ENCODE measurements at regions not wholly inside any gene's neighbourhood (a gene's known extent, or its start where the extent isn't known, plus 50 kb on each side); places are given as distances from the start of the nearest gene placed in this dataset.

- Mint-ChIP-seq H3K4me1 (ENCODE audit: low read depth) (peaks cover 10% of the 10 kb centered on the region), H3K36me3 (ENCODE audit: low read depth) (no peaks in the 10 kb centered on the region), H3K4me3 (no peak overlapping the region), H3K27ac (no peak overlapping the region), H3K27me3 (no peaks in the 10 kb centered on the region), H3K9me3 (no peaks in the 10 kb centered on the region)
Observed at GRCh38 chr9:129504404-129504803, 116.5 kb downstream of the C9orf50 start.

GRCh38 chr9:129501771-129502319 is 119.1 kb downstream of the C9orf50 start:
- Mint-ChIP-seq H3K27ac (no peak overlapping the region), H3K36me3 (ENCODE audit: low read depth) (no peaks in the 10 kb centered on the region), H3K4me1 (ENCODE audit: low read depth) (peaks cover 20% of the 10 kb centered on the region), H3K4me3 (no peak overlapping the region), H3K9me3 (no peaks in the 10 kb centered on the region), H3K27me3 (no peaks in the 10 kb centered on the region)

- H3K9me3 Mint-ChIP-seq: no peaks in the 10 kb centered on the region
- no peaks in the 10 kb centered on the region for H3K36me3 Mint-ChIP-seq (ENCODE audit: low read depth)
- peaks cover 28% of the 10 kb centered on the region for H3K4me1 Mint-ChIP-seq (ENCODE audit: low read depth)
- H3K27me3 Mint-ChIP-seq: no peaks in the 10 kb centered on the region
- H3K4me3 Mint-ChIP-seq: no peak overlapping the region
- no peak overlapping the region for H3K27ac Mint-ChIP-seq
Observed at GRCh38 chr9:129500863-129501770, 119.8 kb downstream of the C9orf50 start.

GRCh38 chr9:129500161-129500862 is 120.6 kb downstream of the C9orf50 start:
- no peaks in the 10 kb centered on the region for H3K27me3 Mint-ChIP-seq
- peaks cover 2% of the 10 kb centered on the region for H3K36me3 Mint-ChIP-seq (ENCODE audit: low read depth)
- no peak overlapping the region for H3K4me3 Mint-ChIP-seq
- peaks cover 36% of the 10 kb centered on the region for H3K4me1 Mint-ChIP-seq (ENCODE audit: low read depth)
- H3K9me3 Mint-ChIP-seq: no peaks in the 10 kb centered on the region
- H3K27ac Mint-ChIP-seq: no peak overlapping the region

GRCh38 chr9:129498451-129499384 is 122.2 kb downstream of the C9orf50 start:
- no peak overlapping the region for H3K27ac Mint-ChIP-seq
- H3K9me3 Mint-ChIP-seq: no peaks in the 10 kb centered on the region
- H3K4me3 Mint-ChIP-seq: no peak overlapping the region
- peaks cover 5% of the 10 kb centered on the region for H3K36me3 Mint-ChIP-seq (ENCODE audit: low read depth)
- H3K27me3 Mint-ChIP-seq: no peaks in the 10 kb centered on the region
- peaks cover 32% of the 10 kb centered on the region for H3K4me1 Mint-ChIP-seq (ENCODE audit: low read depth)

GRCh38 chr9:129497813-129498450 is 123.0 kb downstream of the C9orf50 start:
- H3K27ac Mint-ChIP-seq: peak overlapping the region; percentile 22
- no peaks in the 10 kb centered on the region for H3K9me3 Mint-ChIP-seq
- peak overlapping the region; percentile 44 for H3K4me3 Mint-ChIP-seq
- no peaks in the 10 kb centered on the region for H3K27me3 Mint-ChIP-seq
- H3K36me3 Mint-ChIP-seq (ENCODE audit: low read depth): peaks cover 12% of the 10 kb centered on the region
- H3K4me1 Mint-ChIP-seq (ENCODE audit: low read depth): peaks cover 35% of the 10 kb centered on the region

- H3K9me3 Mint-ChIP-seq: no peaks in the 10 kb centered on the region
Observed at GRCh38 chr9:129497005-129497812, 123.7 kb downstream of the C9orf50 start.

GRCh38 chr9:129496473-129497004 is 124.4 kb downstream of the C9orf50 start:
- H3K4me3 Mint-ChIP-seq: peak overlapping the region; percentile 72
- peaks cover 19% of the 10 kb centered on the region for H3K36me3 Mint-ChIP-seq (ENCODE audit: low read depth)
- no peaks in the 10 kb centered on the region for H3K9me3 Mint-ChIP-seq
- peak overlapping the region; percentile 91 for H3K27ac Mint-ChIP-seq
- H3K4me1 Mint-ChIP-seq (ENCODE audit: low read depth): peaks cover 42% of the 10 kb centered on the region
- no peaks in the 10 kb centered on the region for H3K27me3 Mint-ChIP-seq

More at GRCh38 chr9:129497005-129497812, 123.7 kb downstream of the C9orf50 start:
- peaks cover 14% of the 10 kb centered on the region for H3K36me3 Mint-ChIP-seq (ENCODE audit: low read depth)
- no peaks in the 10 kb centered on the region for H3K27me3 Mint-ChIP-seq
- H3K4me1 Mint-ChIP-seq (ENCODE audit: low read depth): peaks cover 37% of the 10 kb centered on the region
- H3K4me3 Mint-ChIP-seq: peak overlapping the region; percentile 72
- H3K27ac Mint-ChIP-seq: peak overlapping the region; percentile 91

GRCh38 chr9:129495620-129496472 is 125.1 kb downstream of the C9orf50 start:
- peak overlapping the region; percentile 61 for H3K27ac Mint-ChIP-seq
- no peaks in the 10 kb centered on the region for H3K27me3 Mint-ChIP-seq
- H3K9me3 Mint-ChIP-seq: no peaks in the 10 kb centered on the region
- peak overlapping the region; percentile 72 for H3K4me3 Mint-ChIP-seq
- H3K36me3 Mint-ChIP-seq (ENCODE audit: low read depth): peaks cover 23% of the 10 kb centered on the region
- peaks cover 48% of the 10 kb centered on the region for H3K4me1 Mint-ChIP-seq (ENCODE audit: low read depth)

- Mint-ChIP-seq H3K4me1 (ENCODE audit: low read depth) (peaks cover 57% of the 10 kb centered on the region), H3K9me3 (no peaks in the 10 kb centered on the region), H3K4me3 (no peak overlapping the region), H3K36me3 (ENCODE audit: low read depth) (peaks cover 32% of the 10 kb centered on the region), H3K27ac (no peak overlapping the region), H3K27me3 (no peaks in the 10 kb centered on the region)
Observed at GRCh38 chr9:129494113-129494789, 126.7 kb downstream of the C9orf50 start.

GRCh38 chr9:129493706-129494047 is 127.2 kb downstream of the C9orf50 start:
- Mint-ChIP-seq H3K27me3 (no peaks in the 10 kb centered on the region), H3K27ac (no peak overlapping the region), H3K4me1 (ENCODE audit: low read depth) (peaks cover 62% of the 10 kb centered on the region), H3K9me3 (no peaks in the 10 kb centered on the region), H3K4me3 (peak overlapping the region; percentile 3), H3K36me3 (ENCODE audit: low read depth) (peaks cover 37% of the 10 kb centered on the region)

All from stimulated activated naive CD8-positive, alpha-beta T cell treated with anti-CD3 and anti-CD28 coated beads, Interleukin-15, Interleukin-2, amounts not matched to agents 100 ng/mL and 50 ng/mL, for 24 hours (primary cell).